ENCODE measurements at regions not wholly inside any gene's neighbourhood (a gene's known extent, or its start where the extent isn't known, plus 50 kb on each side); places are given as distances from the start of the nearest gene placed in this dataset.

GRCh38 chrX:9149501-9150245, 115.7 kb upstream of the FAM9B start:
- ChIA-PET CTCF (no interaction called here), POLR2A (no interaction called here)
- TF ChIP-seq CTCF (IDR thresholded peaks at IDR 0.05; ENCODE audit: control extremely low read depth, extremely low read depth, low read depth, missing control alignments): no peak
- DNase-seq (ENCODE audit: extremely low spot score): no peak

- no peak for TF ChIP-seq CTCF (IDR thresholded peaks at IDR 0.05; ENCODE audit: control extremely low read depth, extremely low read depth, low read depth, missing control alignments)
- ChIA-PET CTCF (no interaction called here), POLR2A (no interaction called here)
- no peak for DNase-seq (ENCODE audit: extremely low spot score)
Observed at GRCh38 chrX:9151772-9152307, 117.9 kb upstream of the FAM9B start.

- CTCF ChIA-PET: no interaction called here
- POLR2A ChIA-PET: no interaction called here
- TF ChIP-seq CTCF (IDR thresholded peaks at IDR 0.05; ENCODE audit: control extremely low read depth, extremely low read depth, low read depth, missing control alignments): no peak
- DNase-seq (ENCODE audit: extremely low spot score): no peak
Observed at GRCh38 chrX:9153300-9153699, 119.4 kb upstream of the FAM9B start.

DNA sequence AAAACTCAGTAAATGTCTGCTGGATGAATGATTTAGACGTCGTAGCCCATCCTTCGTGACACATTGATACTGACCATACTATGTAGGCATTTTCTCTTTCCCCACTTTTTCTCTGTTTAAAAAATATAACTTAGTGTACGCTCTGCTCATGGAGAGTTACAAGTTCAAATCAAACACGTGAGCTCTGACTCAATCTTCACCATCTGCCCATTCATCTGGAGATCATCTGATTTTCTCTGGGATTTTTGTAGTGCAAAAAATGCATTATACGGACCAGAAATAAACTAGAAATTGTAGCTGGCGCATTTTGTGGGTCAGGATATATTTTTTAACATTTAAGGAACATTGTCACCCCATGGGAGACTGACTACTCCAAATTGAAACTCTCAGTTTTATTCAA, 124.7 kb upstream of the FAM9B start:
- no peak for TF ChIP-seq CTCF (IDR thresholded peaks at IDR 0.05; ENCODE audit: control extremely low read depth, extremely low read depth, low read depth, missing control alignments)
- DNase-seq (ENCODE audit: extremely low spot score): no peak
- POLR2A ChIA-PET: no interaction called here
- CTCF ChIA-PET: no interaction called here

- ChIA-PET POLR2A (no interaction called here), CTCF (no interaction called here)
- DNase-seq (ENCODE audit: extremely low spot score): no peak
- no peak for TF ChIP-seq CTCF (IDR thresholded peaks at IDR 0.05; ENCODE audit: control extremely low read depth, extremely low read depth, low read depth, missing control alignments)
Observed at GRCh38 chrX:9160698-9161329, 126.9 kb upstream of the FAM9B start.

- TF ChIP-seq CTCF (IDR thresholded peaks at IDR 0.05; ENCODE audit: control extremely low read depth, extremely low read depth, low read depth, missing control alignments): no peak
- CTCF ChIA-PET: no interaction called here
- DNase-seq (ENCODE audit: extremely low spot score): no peak
- POLR2A ChIA-PET: no interaction called here
Observed at GRCh38 chrX:9162698-9163097, 128.8 kb upstream of the FAM9B start.

All from GM10248 (cell line).